GM18858 (cell line): ENCODE measurements at regions not wholly inside any gene's neighbourhood (a gene's known extent, or its start where the extent isn't known, plus 50 kb on each side); places are given as distances from the start of the nearest gene placed in this dataset.
"Not testable (repeated sequence)": the region's sequence is repeated elsewhere in the genome, so short reads cannot be mapped to it uniquely, and the experiment has no call there.

Experiments
- ATAC-seq: cut with Tn5 transposase; IDR thresholded peaks from one replicate; pipeline ENCODE4 v1.9.1; 2021; ENCODE audit not compliant: unreplicated experiment

- no peak for ATAC-seq
Measured at GRCh38 chr6:86276056-86276455, 633.4 kb upstream of the SYNCRIP start.

- no peak for ATAC-seq
Measured at GRCh38 chr6:86273936-86274335, 631.2 kb upstream of the SYNCRIP start.

GRCh38 chr6:86256615-86257187, 614.0 kb upstream of the SYNCRIP start:
- no peak for ATAC-seq

GRCh38 chr6:86255973-86256372, 613.3 kb upstream of the SYNCRIP start:
- ATAC-seq = no peak

- no peak for ATAC-seq
Measured at GRCh38 chr6:86251106-86251505, 608.4 kb upstream of the SYNCRIP start.

GRCh38 chr6:86217906-86218305, 575.2 kb upstream of the SYNCRIP start:
- no peak for ATAC-seq

GRCh38 chr6:86215323-86215722, 572.6 kb upstream of the SYNCRIP start:
- no peak for ATAC-seq

- no peak for ATAC-seq
Measured at GRCh38 chr6:86205980-86206379, 563.3 kb upstream of the SYNCRIP start.

GRCh38 chr6:86203044-86203443, 560.4 kb upstream of the SYNCRIP start:
- peak; percentile 54 for ATAC-seq

GRCh38 chr6:86193821-86194220, 551.1 kb upstream of the SYNCRIP start:
- no peak for ATAC-seq

GRCh38 chr6:86192123-86192522, 549.4 kb upstream of the SYNCRIP start:
- ATAC-seq = peak; percentile 87

- ATAC-seq = not testable (repeated sequence)
Measured at GRCh38 chr6:86175149-86175548, 532.5 kb upstream of the SYNCRIP start.

- no peak for ATAC-seq
Measured at GRCh38 chr6:86154852-86155251, 512.2 kb upstream of the SYNCRIP start.

GRCh38 chr6:86153521-86153920, 510.8 kb upstream of the SYNCRIP start:
- no peak for ATAC-seq

GRCh38 chr6:86152546-86152945, 509.9 kb upstream of the SYNCRIP start:
- ATAC-seq = no peak

GRCh38 chr6:86148586-86148985, 505.9 kb upstream of the SYNCRIP start:
- ATAC-seq = no peak

GRCh38 chr6:86147859-86148258, 505.2 kb upstream of the SYNCRIP start:
- ATAC-seq = no peak

- no peak for ATAC-seq
Measured at GRCh38 chr6:86147311-86147710, 504.6 kb upstream of the SYNCRIP start.

- ATAC-seq = not testable (repeated sequence)
Measured at GRCh38 chr6:86146751-86147150, 504.1 kb upstream of the SYNCRIP start.

- ATAC-seq = no peak
Measured at GRCh38 chr6:86142326-86142725, 499.6 kb upstream of the SYNCRIP start.

- ATAC-seq = no peak
Measured at GRCh38 chr6:86128130-86128814, 485.6 kb upstream of the SYNCRIP start.

GRCh38 chr6:86122086-86122485, 479.4 kb upstream of the SYNCRIP start:
- ATAC-seq = no peak

GRCh38 chr6:86118271-86118670, 475.6 kb upstream of the SYNCRIP start:
- ATAC-seq = no peak
